GM20000 (cell line): ENCODE measurements at regions not wholly inside any gene's neighbourhood (a gene's known extent, or its start where the extent isn't known, plus 50 kb on each side); places are given as distances from the start of the nearest gene placed in this dataset.

Experiments
- DNase-seq: peaks from one replicate; pipeline ENCODE4 v3.0.0; 2012; ENCODE audit warnings: low spot score
- TF ChIP-seq, protein P1 (sequence below): IDR thresholded peaks from 2 replicates; pipeline ENCODE4 v1.5.1; 2012; ENCODE audit warnings: mild to moderate bottlenecking, control low read depth; ENCODE audit errors: extremely low read depth, missing control alignments

GRCh38 chr11:70783821-70784220, 385.5 kb downstream of the CTTN start:
- DNase-seq = no peak
- TF ChIP-seq, protein P1, sequence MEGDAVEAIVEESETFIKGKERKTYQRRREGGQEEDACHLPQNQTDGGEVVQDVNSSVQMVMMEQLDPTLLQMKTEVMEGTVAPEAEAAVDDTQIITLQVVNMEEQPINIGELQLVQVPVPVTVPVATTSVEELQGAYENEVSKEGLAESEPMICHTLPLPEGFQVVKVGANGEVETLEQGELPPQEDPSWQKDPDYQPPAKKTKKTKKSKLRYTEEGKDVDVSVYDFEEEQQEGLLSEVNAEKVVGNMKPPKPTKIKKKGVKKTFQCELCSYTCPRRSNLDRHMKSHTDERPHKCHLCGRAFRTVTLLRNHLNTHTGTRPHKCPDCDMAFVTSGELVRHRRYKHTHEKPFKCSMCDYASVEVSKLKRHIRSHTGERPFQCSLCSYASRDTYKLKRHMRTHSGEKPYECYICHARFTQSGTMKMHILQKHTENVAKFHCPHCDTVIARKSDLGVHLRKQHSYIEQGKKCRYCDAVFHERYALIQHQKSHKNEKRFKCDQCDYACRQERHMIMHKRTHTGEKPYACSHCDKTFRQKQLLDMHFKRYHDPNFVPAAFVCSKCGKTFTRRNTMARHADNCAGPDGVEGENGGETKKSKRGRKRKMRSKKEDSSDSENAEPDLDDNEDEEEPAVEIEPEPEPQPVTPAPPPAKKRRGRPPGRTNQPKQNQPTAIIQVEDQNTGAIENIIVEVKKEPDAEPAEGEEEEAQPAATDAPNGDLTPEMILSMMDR = no peak

DNA sequence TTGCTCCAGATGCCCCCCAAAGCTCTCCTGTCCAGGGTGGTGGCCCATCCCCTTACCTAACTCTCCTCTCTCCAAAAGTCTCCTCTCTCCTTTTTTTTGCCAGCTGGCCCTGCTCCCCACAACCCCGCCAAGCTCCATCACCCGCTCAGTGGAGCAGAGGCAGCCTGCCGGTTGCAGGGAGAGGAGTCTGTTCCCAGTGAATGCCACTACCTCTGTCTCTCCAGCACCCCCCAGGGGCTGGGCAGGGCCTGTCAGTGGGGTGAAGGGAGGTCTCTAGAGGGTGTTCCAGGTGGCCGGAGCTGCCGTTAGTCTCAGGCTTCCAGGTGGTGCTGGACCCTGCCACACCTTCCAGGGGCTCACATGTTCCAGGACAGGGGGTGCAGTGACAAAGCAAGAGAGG, 387.0 kb downstream of the CTTN start:
- TF ChIP-seq, protein P1 = no peak
- no peak for DNase-seq

DNA sequence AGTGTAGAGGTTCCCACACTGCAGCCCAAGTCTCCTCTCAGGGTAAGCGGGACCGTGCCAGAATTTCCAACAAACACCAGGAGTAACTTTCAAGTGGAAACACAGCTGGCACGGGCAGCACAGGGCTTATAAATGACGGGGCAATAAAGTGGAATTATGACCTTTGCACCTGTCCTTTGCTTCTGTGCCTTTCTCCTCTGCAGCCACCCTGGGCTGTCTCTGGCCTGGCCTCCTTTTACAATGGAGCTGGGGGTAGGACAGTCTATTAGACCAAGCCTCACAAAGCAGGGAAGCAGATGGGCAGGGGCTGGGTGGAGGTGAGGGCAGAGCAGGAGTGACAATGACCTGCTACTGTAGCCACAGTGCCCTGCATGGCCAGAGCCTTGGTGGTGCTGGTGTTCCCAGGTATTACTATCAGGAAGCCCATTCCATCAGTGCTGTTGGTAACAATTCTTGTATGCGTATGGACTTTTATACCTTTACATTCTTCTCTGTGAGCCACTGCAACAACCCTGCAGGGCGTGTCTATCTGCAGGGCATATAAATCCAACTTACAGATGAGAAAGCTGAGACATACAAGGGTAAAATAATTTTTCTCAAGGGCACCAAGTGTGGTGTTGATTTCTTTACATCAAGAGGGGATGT, 387.8 kb downstream of the CTTN start:
- TF ChIP-seq, protein P1 = no peak
- no peak for DNase-seq

GRCh38 chr11:70788248-70789022, 390.1 kb downstream of the CTTN start:
- TF ChIP-seq, protein P1 = no peak

GRCh38 chr11:70790671-70791300, 392.5 kb downstream of the CTTN start:
- no peak for DNase-seq
- TF ChIP-seq, protein P1 = no peak

More at GRCh38 chr11:70788248-70789022, 390.1 kb downstream of the CTTN start:
- DNase-seq = no peak

- TF ChIP-seq, protein P1 = no peak
- no peak for DNase-seq
These were observed 398.4 kb downstream of the CTTN start for GRCh38 chr11:70796648-70797227.

- TF ChIP-seq, protein P1 = no peak
- no peak for DNase-seq
These were observed 400.0 kb downstream of the CTTN start for GRCh38 chr11:70798296-70798695.
